WTC11 (cell line): ENCODE measurements at regions not wholly inside any gene's neighbourhood (a gene's known extent, or its start where the extent isn't known, plus 50 kb on each side); places are given as distances from the start of the nearest gene placed in this dataset.

Experiments
- ATAC-seq: fragments of 200-7000 bp; cut with Tn5 transposase; 2 replicates; pipeline ENCODE4 v1.10.0; 2021; ENCODE audit warnings: mild to moderate bottlenecking, moderate library complexity
- CTCF ChIA-PET: fragments of 300-600 bp; sonication (Branson Sonifier 250); formaldehyde crosslinking; loops from one replicate; lab custom pipeline; 2021; ENCODE audit warnings: antibody characterized with exemption; lab: Charles Lee
- POLR2A ChIA-PET: fragments of 350-600 bp; sonication (Branson Sonifier 250); formaldehyde crosslinking; loops from one replicate; lab custom pipeline; 2021; ENCODE audit warnings: antibody characterized with exemption; lab: Charles Lee
- DNase-seq: peaks from one replicate; pipeline ENCODE4 v3.0.0; 2021; ENCODE audit warnings: low spot score
- H3K27ac Mint-ChIP-seq: 2 replicates; pipeline ENCODE4 v1.8.0; 2021; ENCODE audit warnings: mixed read lengths
- H3K27me3 Mint-ChIP-seq: 2 replicates; pipeline ENCODE4 v1.8.0; 2021; ENCODE audit warnings: low read depth, mild to moderate bottlenecking, moderate library complexity, mixed read lengths
- H3K36me3 Mint-ChIP-seq: 2 replicates; pipeline ENCODE4 v1.8.0; 2021; ENCODE audit warnings: mixed read lengths
- H3K4me1 Mint-ChIP-seq: 2 replicates; pipeline ENCODE4 v1.8.0; 2022; ENCODE audit warnings: mixed read lengths
- H3K4me3 Mint-ChIP-seq: 2 replicates; pipeline ENCODE4 v1.8.0; 2021; ENCODE audit warnings: mild to moderate bottlenecking, moderate library complexity, mixed read lengths
- H3K9me3 Mint-ChIP-seq: 2 replicates; pipeline ENCODE4 v1.8.0; 2021; ENCODE audit warnings: mixed read lengths
- ATF2 ChIP-seq: sonication (generic); formaldehyde crosslinking; IDR thresholded peaks from 2 replicates; pipeline ENCODE4 v1.8.1; 2022; ENCODE audit warnings: low read depth, missing genetic modification reagents, borderline replicate concordance
- CBFB ChIP-seq: sonication (generic); formaldehyde crosslinking; IDR thresholded peaks from 2 replicates; pipeline ENCODE4 v1.8.1; 2022; ENCODE audit warnings: mild to moderate bottlenecking, low read depth, missing genetic modification reagents
- E2F5 ChIP-seq: sonication (generic); formaldehyde crosslinking; IDR thresholded peaks from 2 replicates; pipeline ENCODE4 v1.8.1; 2022; ENCODE audit warnings: mild to moderate bottlenecking, moderate library complexity, missing genetic modification reagents
- ELF4 ChIP-seq: sonication (generic); formaldehyde crosslinking; IDR thresholded peaks from 2 replicates; pipeline ENCODE4 v1.8.1; 2022; ENCODE audit warnings: low read depth, mild to moderate bottlenecking, moderate library complexity, missing genetic modification reagents
- GRHL2 ChIP-seq: fragments of 250-450 bp; sonication (Bioruptor Pico); IDR thresholded peaks from 2 replicates; pipeline ENCODE4 v1.8.0; 2022; ENCODE audit warnings: mild to moderate bottlenecking, moderate library complexity; ENCODE audit not compliant: insufficient replicate concordance, severe bottlenecking
- IRF1 ChIP-seq: sonication (generic); formaldehyde crosslinking; IDR thresholded peaks from 2 replicates; pipeline ENCODE4 v1.8.0; 2023; ENCODE audit warnings: missing genetic modification reagents
- MXD4 ChIP-seq: fragments of 250-450 bp; sonication (Bioruptor Pico); IDR thresholded peaks from 2 replicates; pipeline ENCODE4 v1.8.0; 2021; ENCODE audit warnings: mild to moderate bottlenecking, moderate library complexity, borderline replicate concordance
- NFATC4 ChIP-seq: fragments of 250-450 bp; sonication (Bioruptor Pico); IDR thresholded peaks from 2 replicates; pipeline ENCODE4 v1.9.0; 2021; ENCODE audit warnings: mild to moderate bottlenecking
- NFE2L1 ChIP-seq: sonication (generic); formaldehyde crosslinking; IDR thresholded peaks from 2 replicates; pipeline ENCODE4 v1.8.1; 2023; ENCODE audit warnings: missing genetic modification reagents
- NFYB ChIP-seq: sonication (generic); formaldehyde crosslinking; conservative IDR thresholded peaks from 2 replicates; pipeline ENCODE4 v1.8.0; 2022; ENCODE audit warnings: low read depth, missing genetic modification reagents
- PRRX2 ChIP-seq: fragments of 250-450 bp; sonication (Bioruptor Pico); IDR thresholded peaks from 2 replicates; pipeline ENCODE4 v1.8.0; 2021; ENCODE audit warnings: mild to moderate bottlenecking
- SMAD4 ChIP-seq: sonication (generic); formaldehyde crosslinking; IDR thresholded peaks from 2 replicates; pipeline ENCODE4 v1.8.0; 2022; ENCODE audit warnings: mild to moderate bottlenecking, missing genetic modification reagents
- SOX15 ChIP-seq: fragments of 250-450 bp; sonication (Bioruptor Pico); IDR thresholded peaks from 2 replicates; pipeline ENCODE4 v1.9.0; 2021; ENCODE audit warnings: mild to moderate bottlenecking
- TCF7 ChIP-seq: sonication (generic); formaldehyde crosslinking; IDR thresholded peaks from 2 replicates; pipeline ENCODE4 v1.8.0; 2022; ENCODE audit warnings: mild to moderate bottlenecking, low read depth, missing genetic modification reagents, moderate library complexity
- TEAD1 ChIP-seq: sonication (generic); formaldehyde crosslinking; IDR thresholded peaks from 2 replicates; pipeline ENCODE4 v1.8.0; 2022; ENCODE audit warnings: mild to moderate bottlenecking, missing genetic modification reagents
- TP53 ChIP-seq: sonication (generic); formaldehyde crosslinking; IDR thresholded peaks from 2 replicates; pipeline ENCODE4 v1.8.1; 2023; ENCODE audit warnings: mild to moderate bottlenecking, missing genetic modification reagents
- USF2 ChIP-seq: sonication (generic); formaldehyde crosslinking; IDR thresholded peaks from 2 replicates; pipeline ENCODE4 v1.8.1; 2023; ENCODE audit warnings: mild to moderate bottlenecking, missing genetic modification reagents, moderate library complexity
- ZMAT4 ChIP-seq: fragments of 250-450 bp; sonication (Bioruptor Pico); IDR thresholded peaks from 2 replicates; pipeline ENCODE4 v1.9.0; 2021; ENCODE audit warnings: mild to moderate bottlenecking
- ZNF263 ChIP-seq: sonication (generic); formaldehyde crosslinking; IDR thresholded peaks from 2 replicates; pipeline ENCODE4 v1.8.1; 2022; ENCODE audit warnings: low read depth, mild to moderate bottlenecking, moderate library complexity, missing genetic modification reagents
- ZNF281 ChIP-seq: sonication (generic); formaldehyde crosslinking; IDR thresholded peaks from 2 replicates; pipeline ENCODE4 v1.8.0; 2023; ENCODE audit warnings: mild to moderate bottlenecking, missing genetic modification reagents
- ZNF512 ChIP-seq: sonication (generic); formaldehyde crosslinking; IDR thresholded peaks from 2 replicates; pipeline ENCODE4 v1.8.1; 2022; ENCODE audit warnings: missing genetic modification reagents, borderline replicate concordance
- ZNF532 ChIP-seq: fragments of 250-450 bp; sonication (Bioruptor Pico); IDR thresholded peaks from 2 replicates; pipeline ENCODE4 v1.9.0; 2021; ENCODE audit warnings: mild to moderate bottlenecking, borderline replicate concordance
- ZNF671 ChIP-seq: fragments of 250-450 bp; sonication (Bioruptor Pico); IDR thresholded peaks from 2 replicates; pipeline ENCODE4 v1.8.0; 2021; ENCODE audit warnings: mild to moderate bottlenecking

- ATAC-seq (no peak), DNase-seq (no peak)
- H3K4me1 Mint-ChIP-seq, result no peaks in the 10 kb centered on the region
- H3K4me3 Mint-ChIP-seq, result no peak overlapping the region
- no peaks in the 10 kb centered on the region for H3K36me3 Mint-ChIP-seq
- POLR2A ChIA-PET, result interaction anchor here (0.6 kb wide), 1 partner anchor 340 kb away, joined by 3 read pairs; no protein-coding TSS in a partner anchor
- H3K27ac Mint-ChIP-seq, result no peak overlapping the region
- CTCF ChIA-PET, result interaction anchor here (1.4 kb wide), 1 partner anchor 93 kb away, joined by 8 read pairs; no protein-coding TSS in a partner anchor
- TF ChIP-seq USF2 (CRISPR knock-in tag), result no peak
- TF ChIP-seq ZMAT4, result no peak
- TF ChIP-seq GRHL2 (CRISPR knock-in tag), result no peak
- TF ChIP-seq ZNF532 (CRISPR knock-in tag), result no peak
- TF ChIP-seq TEAD1, result no peak
- no peak for TF ChIP-seq ZNF263 (CRISPR knock-in tag)
- no peak for TF ChIP-seq CBFB
- TF ChIP-seq SOX15 (CRISPR knock-in tag), result no peak
- TF ChIP-seq NFE2L1, result no peak
- no peak for TF ChIP-seq TCF7 (CRISPR knock-in tag)
- TF ChIP-seq SMAD4 (CRISPR knock-in tag), result no peak
- TF ChIP-seq, all 79 proteins: peak for 0
- Mint-ChIP-seq H3K27me3 (peaks cover under 1% of the 10 kb centered on the region), H3K9me3 (peaks cover 8% of the 10 kb centered on the region)
Observed at GRCh38 chr4:82192017-82192673, 181.6 kb downstream of the HNRNPD start.

GRCh38 chr4:82181789-82182188, 192.0 kb downstream of the HNRNPD start:
- H3K4me3 Mint-ChIP-seq, result no peak overlapping the region
- POLR2A ChIA-PET, result no interaction called here
- H3K27ac Mint-ChIP-seq, result no peak overlapping the region
- peaks cover 2% of the 10 kb centered on the region for H3K9me3 Mint-ChIP-seq
- H3K4me1 Mint-ChIP-seq, result no peaks in the 10 kb centered on the region
- DNase-seq, result no peak
- CTCF ChIA-PET, result no interaction called here
- peaks cover 17% of the 10 kb centered on the region for H3K27me3 Mint-ChIP-seq
- ATAC-seq, result no peak
- no peaks in the 10 kb centered on the region for H3K36me3 Mint-ChIP-seq
- no peak for TF ChIP-seq ZNF281 (CRISPR knock-in tag)
- no peak for TF ChIP-seq NFATC4 (CRISPR knock-in tag)
- TF ChIP-seq IRF1 (CRISPR knock-in tag), result no peak
- no peak for TF ChIP-seq MXD4
- TF ChIP-seq TP53, result no peak
- no peak for TF ChIP-seq ATF2 (CRISPR knock-in tag)
- TF ChIP-seq ELF4, result no peak
- no peak for TF ChIP-seq PRRX2 (CRISPR knock-in tag)
- TF ChIP-seq ZNF671 (CRISPR knock-in tag), result no peak
- no peak for TF ChIP-seq ZNF512 (CRISPR knock-in tag)
- TF ChIP-seq E2F5 (CRISPR knock-in tag), result no peak
- no peak for TF ChIP-seq NFYB (CRISPR knock-in tag)
